Fibroblast of skin of scalp (primary cell): ENCODE measurements at regions not wholly inside any gene's neighbourhood (a gene's known extent, or its start where the extent isn't known, plus 50 kb on each side); places are given as distances from the start of the nearest gene placed in this dataset.

Experiments used
- DNase-seq: peaks from one replicate; pipeline ENCODE4 v3.0.0-alpha.2; 2013

GRCh38 chr1:221072214-221072613 is 193.0 kb downstream of the HLX start:
- DNase-seq, result no peak

GRCh38 chr1:221074332-221074731 is 195.1 kb downstream of the HLX start:
- no peak for DNase-seq

GRCh38 chr1:221075911-221076310 is 196.7 kb downstream of the HLX start:
- no peak for DNase-seq

GRCh38 chr1:221076391-221076811 is 197.2 kb downstream of the HLX start:
- peak; percentile 25 for DNase-seq

- DNase-seq, result peak; percentile 22
Measured at GRCh38 chr1:221078260-221078965, 199.2 kb downstream of the HLX start.

GRCh38 chr1:221083902-221084301 is 204.7 kb downstream of the HLX start:
- no peak for DNase-seq

GRCh38 chr1:221084681-221085080 is 205.4 kb downstream of the HLX start:
- no peak for DNase-seq

- peak; percentile 67 for DNase-seq
Measured at GRCh38 chr1:221085701-221086375, 206.6 kb downstream of the HLX start.

- no peak for DNase-seq
Measured at GRCh38 chr1:221087919-221088318, 208.7 kb downstream of the HLX start.

- DNase-seq, result peak; percentile 84
Measured at GRCh38 chr1:221089273-221089672, 210.0 kb downstream of the HLX start.

GRCh38 chr1:221089803-221090202 is 210.6 kb downstream of the HLX start:
- peak; percentile 38 for DNase-seq

GRCh38 chr1:221093903-221094791 is 214.9 kb downstream of the HLX start:
- no peak for DNase-seq

GRCh38 chr1:221097479-221098281 is 218.4 kb downstream of the HLX start:
- DNase-seq, result peak; percentile 98

- peak; percentile 39 for DNase-seq
Measured at GRCh38 chr1:221098471-221099405, 219.5 kb downstream of the HLX start.

GRCh38 chr1:221099747-221100595 is 220.7 kb downstream of the HLX start:
- no peak for DNase-seq

- DNase-seq, result peak; percentile 83
Measured at GRCh38 chr1:221100611-221101010, 221.4 kb downstream of the HLX start.

GRCh38 chr1:221101807-221102605 is 222.8 kb downstream of the HLX start:
- DNase-seq, result peak; percentile 86

- no peak for DNase-seq
Measured at GRCh38 chr1:221104596-221104995, 225.4 kb downstream of the HLX start.

GRCh38 chr1:221105578-221105977 is 226.3 kb downstream of the HLX start:
- DNase-seq, result no peak
